Liver (tissue), 7 donors: ENCODE measurements at regions not wholly inside any gene's neighbourhood (a gene's known extent, or its start where the extent isn't known, plus 50 kb on each side); places are given as distances from the start of the nearest gene placed in this dataset.

Experiments
- DNase-seq: peaks from one replicate; pipeline ENCODE4 v3.0.0-alpha.2; 2017; ENCODE audit warnings: low spot score
- H3K27ac ChIP-seq, 2 donors: one replicate each; pipeline ENCODE4 v1.7.0; 2013; ENCODE audit warnings: inconsistent platforms in 2 of 2, low read length in 2 of 2, control low read depth in 1 of 2, low read depth in 1 of 2, mild to moderate bottlenecking in 1 of 2
- H3K27me3 ChIP-seq, 4 donors: one replicate each; pipeline versions ENCODE4 v1.6.1 to v1.7.0; 2013; ENCODE audit warnings: low read length in 3 of 4, inconsistent platforms in 1 of 4, mild to moderate bottlenecking in 1 of 4, moderate library complexity in 1 of 4; ENCODE audit not compliant: control insufficient read depth in 4 of 4, insufficient read depth in 4 of 4
- H3K36me3 ChIP-seq, 4 donors: one replicate each; pipeline versions ENCODE4 v1.6.1 to v1.7.0; 2013; ENCODE audit warnings: low read length in 3 of 4, mild to moderate bottlenecking in 3 of 4, low read depth in 1 of 4, moderate library complexity in 1 of 4; ENCODE audit not compliant: control insufficient read depth in 4 of 4, insufficient read depth in 3 of 4
- H3K4me1 ChIP-seq, 4 donors: one replicate each; pipeline versions ENCODE4 v1.6.1 to v1.7.0; 2013; ENCODE audit warnings: low read length in 3 of 4, mild to moderate bottlenecking in 3 of 4, moderate library complexity in 1 of 4; ENCODE audit not compliant: control insufficient read depth in 4 of 4, insufficient read depth in 4 of 4
- H3K4me3 ChIP-seq, 3 donors: one replicate each; pipeline versions ENCODE4 v1.6.1 to v1.7.0; 2013; ENCODE audit warnings: low read length in 3 of 3, control low read depth in 1 of 3, low read depth in 1 of 3, mild to moderate bottlenecking in 1 of 3
- H3K9ac ChIP-seq, 2 donors: one replicate each; pipeline ENCODE4 v1.7.0; 2013; ENCODE audit warnings: low read length in 2 of 2, mild to moderate bottlenecking in 2 of 2, moderate library complexity in 2 of 2, control low read depth in 1 of 2, low read depth in 1 of 2
- H3K9me3 ChIP-seq, 4 donors: one replicate each; pipeline versions ENCODE4 v1.6.1 to v1.7.0; 2013; ENCODE audit warnings: low read length in 3 of 4; ENCODE audit not compliant: control insufficient read depth in 4 of 4
- ATF3 ChIP-seq: IDR thresholded peaks from 2 replicates; pipeline ENCODE4 v1.6.1; 2016; ENCODE audit warnings: antibody characterized with exemption
- EGR1 ChIP-seq, 2 donors: IDR thresholded peaks; 2 replicates each; pipeline ENCODE4 v1.6.1; 2016 to 2018; ENCODE audit warnings: antibody characterized with exemption in 2 of 2, low read depth in 2 of 2
- FOXA1 ChIP-seq: IDR thresholded peaks from 2 replicates; pipeline ENCODE4 v1.6.1; 2016; ENCODE audit warnings: antibody characterized with exemption
- FOXA2 ChIP-seq: IDR thresholded peaks from 2 replicates; pipeline ENCODE4 v1.6.1; 2016; ENCODE audit warnings: antibody characterized with exemption
- GABPA ChIP-seq, 2 donors: IDR thresholded peaks in 1 of 2; conservative IDR thresholded peaks in 1 of 2; 2 replicates each; pipeline ENCODE4 v1.6.1; 2016; ENCODE audit warnings: antibody characterized with exemption in 2 of 2, mild to moderate bottlenecking in 1 of 2, moderate library complexity in 1 of 2
- HNF4G ChIP-seq: IDR thresholded peaks from 2 replicates; pipeline ENCODE4 v1.6.1; 2016; ENCODE audit warnings: antibody characterized with exemption
- JUND ChIP-seq, 2 donors: IDR thresholded peaks; 2 replicates each; pipeline ENCODE4 v1.6.1; 2016; ENCODE audit warnings: antibody characterized with exemption in 2 of 2
- MAX ChIP-seq: IDR thresholded peaks from 2 replicates; pipeline ENCODE4 v1.6.1; 2016; ENCODE audit warnings: antibody characterized with exemption
- NR2F2 ChIP-seq: IDR thresholded peaks from 2 replicates; pipeline ENCODE4 v1.6.1; 2016; ENCODE audit warnings: antibody characterized with exemption
- RAD21 ChIP-seq, 2 donors: IDR thresholded peaks; 2 replicates each; pipeline ENCODE4 v1.6.1; 2016; ENCODE audit warnings: antibody characterized with exemption in 2 of 2, mild to moderate bottlenecking in 2 of 2
- RXRA ChIP-seq, 2 donors: IDR thresholded peaks; 2 replicates each; pipeline ENCODE4 v1.6.1; 2017 to 2018; ENCODE audit warnings: antibody characterized with exemption in 2 of 2, mild to moderate bottlenecking in 1 of 2
- SP1 ChIP-seq: IDR thresholded peaks from 2 replicates; pipeline ENCODE4 v1.6.1; 2018; ENCODE audit warnings: antibody characterized with exemption, mild to moderate bottlenecking
- TAF1 ChIP-seq: conservative IDR thresholded peaks from 2 replicates; pipeline ENCODE4 v1.6.1; 2016; ENCODE audit warnings: antibody characterized with exemption, mild to moderate bottlenecking
- YY1 ChIP-seq: IDR thresholded peaks from 2 replicates; pipeline ENCODE4 v1.6.1; 2016; ENCODE audit warnings: antibody characterized with exemption, mild to moderate bottlenecking
- WGBS: extraction: QIAGEN DNeasy Blood & Tissue Kit; methylation state at CpG from one replicate; pipeline ENCODE4 v1.1.7; 2013; 5-methylcytosine and 5-hydroxymethylcytosine counted together
- TF ChIP-seq, protein P1 (sequence below): IDR thresholded peaks from 2 replicates; pipeline ENCODE4 v1.6.1; 2016; ENCODE audit warnings: antibody characterized with exemption, mild to moderate bottlenecking
- donor health status: healthy.
- donor health status: healthy.
- donor health status: healthy.
- donor health status: healthy.

GRCh38 chr11:133776671-133777367 is 68.5 kb downstream of the SPATA19 start:
- no peak for DNase-seq
- no peak for TF ChIP-seq TAF1
- TF ChIP-seq MAX = no peak
- no peak for TF ChIP-seq NR2F2
- TF ChIP-seq ATF3 = no peak
- TF ChIP-seq SP1 = no peak
- no peak for TF ChIP-seq JUND (IDR thresholded peaks at IDR 0.05)
- 73% methylated on average over 11 of the region's 11 CpGs for WGBS

GRCh38 chr11:133762538-133762937 is 82.8 kb downstream of the SPATA19 start:
- no peak overlapping the region for H3K4me3 ChIP-seq
- H3K9ac ChIP-seq = no peak overlapping the region
- 37% methylated on average over 1 of the region's 1 CpG for WGBS
- H3K9me3 ChIP-seq = peaks cover 0 to 4% (median 1%) of the 10 kb centered on the region in 4 donors
- DNase-seq = no peak
- no peaks in the 10 kb centered on the region for H3K36me3 ChIP-seq
- TF ChIP-seq ATF3 (no peak), TAF1 (no peak), SP1 (no peak), FOXA2 (no peak), EGR1 (IDR thresholded peaks at IDR 0.05; ENCODE audit: low read depth in 2 of 2) (no peak), RXRA (IDR thresholded peaks at IDR 0.05) (no peak), JUND (IDR thresholded peaks at IDR 0.05) (no peak), NR2F2 (no peak), GABPA (IDR thresholded peaks at IDR 0.05 in 1 of 2, conservative IDR thresholded peaks at IDR 0.05 in 1 of 2) (no peak), FOXA1 (no peak), RAD21 (IDR thresholded peaks at IDR 0.05) (no peak), YY1 (no peak)
- TF ChIP-seq, protein P1, sequence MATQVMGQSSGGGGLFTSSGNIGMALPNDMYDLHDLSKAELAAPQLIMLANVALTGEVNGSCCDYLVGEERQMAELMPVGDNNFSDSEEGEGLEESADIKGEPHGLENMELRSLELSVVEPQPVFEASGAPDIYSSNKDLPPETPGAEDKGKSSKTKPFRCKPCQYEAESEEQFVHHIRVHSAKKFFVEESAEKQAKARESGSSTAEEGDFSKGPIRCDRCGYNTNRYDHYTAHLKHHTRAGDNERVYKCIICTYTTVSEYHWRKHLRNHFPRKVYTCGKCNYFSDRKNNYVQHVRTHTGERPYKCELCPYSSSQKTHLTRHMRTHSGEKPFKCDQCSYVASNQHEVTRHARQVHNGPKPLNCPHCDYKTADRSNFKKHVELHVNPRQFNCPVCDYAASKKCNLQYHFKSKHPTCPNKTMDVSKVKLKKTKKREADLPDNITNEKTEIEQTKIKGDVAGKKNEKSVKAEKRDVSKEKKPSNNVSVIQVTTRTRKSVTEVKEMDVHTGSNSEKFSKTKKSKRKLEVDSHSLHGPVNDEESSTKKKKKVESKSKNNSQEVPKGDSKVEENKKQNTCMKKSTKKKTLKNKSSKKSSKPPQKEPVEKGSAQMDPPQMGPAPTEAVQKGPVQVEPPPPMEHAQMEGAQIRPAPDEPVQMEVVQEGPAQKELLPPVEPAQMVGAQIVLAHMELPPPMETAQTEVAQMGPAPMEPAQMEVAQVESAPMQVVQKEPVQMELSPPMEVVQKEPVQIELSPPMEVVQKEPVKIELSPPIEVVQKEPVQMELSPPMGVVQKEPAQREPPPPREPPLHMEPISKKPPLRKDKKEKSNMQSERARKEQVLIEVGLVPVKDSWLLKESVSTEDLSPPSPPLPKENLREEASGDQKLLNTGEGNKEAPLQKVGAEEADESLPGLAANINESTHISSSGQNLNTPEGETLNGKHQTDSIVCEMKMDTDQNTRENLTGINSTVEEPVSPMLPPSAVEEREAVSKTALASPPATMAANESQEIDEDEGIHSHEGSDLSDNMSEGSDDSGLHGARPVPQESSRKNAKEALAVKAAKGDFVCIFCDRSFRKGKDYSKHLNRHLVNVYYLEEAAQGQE = no peak
- H3K27ac ChIP-seq = no peak overlapping the region
- no peaks in the 10 kb centered on the region for H3K27me3 ChIP-seq
- H3K4me1 ChIP-seq = no peaks in the 10 kb centered on the region

More at GRCh38 chr11:133776671-133777367, 68.5 kb downstream of the SPATA19 start:
- H3K9ac ChIP-seq = no peak overlapping the region
- no peak overlapping the region for H3K27ac ChIP-seq
- H3K4me3 ChIP-seq = no peak overlapping the region
- H3K4me1 ChIP-seq = no peaks in the 10 kb centered on the region
- peaks cover 0 to 10% (median under 1%) of the 10 kb centered on the region in 4 donors for H3K9me3 ChIP-seq
- no peaks in the 10 kb centered on the region for H3K36me3 ChIP-seq
- H3K27me3 ChIP-seq = peaks cover 0 to 3% (median 0%) of the 10 kb centered on the region in 4 donors

- 72% methylated on average over 10 of the region's 10 CpGs for WGBS
- TF ChIP-seq RAD21 (IDR thresholded peaks at IDR 0.05) (no peak), HNF4G (no peak), MAX (no peak), RXRA (IDR thresholded peaks at IDR 0.05) (no peak)
- no peak overlapping the region for H3K9ac ChIP-seq
Measured at GRCh38 chr11:133753150-133753549, 92.2 kb downstream of the SPATA19 start.

More at GRCh38 chr11:133753150-133753549, 92.2 kb downstream of the SPATA19 start:
- no peak overlapping the region for H3K27ac ChIP-seq
- DNase-seq = no peak
- no peak overlapping the region for H3K4me3 ChIP-seq
- peaks cover 0 to 8% (median 3%) of the 10 kb centered on the region in 4 donors for H3K27me3 ChIP-seq
- H3K9me3 ChIP-seq = peaks cover 0 to 6% (median 4%) of the 10 kb centered on the region in 4 donors
- no peaks in the 10 kb centered on the region for H3K4me1 ChIP-seq
- no peaks in the 10 kb centered on the region for H3K36me3 ChIP-seq
